CD4-positive, alpha-beta T cell (primary cell): ENCODE measurements at regions not wholly inside any gene's neighbourhood (a gene's known extent, or its start where the extent isn't known, plus 50 kb on each side); places are given as distances from the start of the nearest gene placed in this dataset.

Experiments
- ATAC-seq: fragments of 200-7000 bp; cut with Tn5 transposase; one replicate; pipeline ENCODE4 v1.10.0; 2022; ENCODE audit warnings: mild to moderate bottlenecking; ENCODE audit not compliant: poor library complexity
- CTCF ChIA-PET: fragments of 350-600 bp; sonication (Branson Sonifier 250); formaldehyde crosslinking; loops from one replicate; lab custom pipeline; 2021; ENCODE audit warnings: antibody characterized with exemption, inconsistent platforms; lab: Charles Lee
- POLR2A ChIA-PET: fragments of 350-600 bp; sonication (Branson Sonifier 250); formaldehyde crosslinking; loops from one replicate; lab custom pipeline; 2021; ENCODE audit warnings: antibody characterized with exemption, inconsistent platforms; lab: Charles Lee
- DNase-seq, 14 experiments: peaks; one replicate each; pipeline ENCODE4 v3.0.0-alpha.2; 2013 to 2020; ENCODE audit warnings: mixed read lengths in 2 of 14
- H3K27ac ChIP-seq, 2 donors: one replicate each; pipeline versions ENCODE4 v1.5.1 to v1.7.0; 2013; ENCODE audit warnings: low read length in 2 of 2, low read depth in 1 of 2, mild to moderate bottlenecking in 1 of 2
- H3K27me3 ChIP-seq, 2 experiments: 1 replicate in 1 of 2; 2 replicates in 1 of 2; pipeline versions ENCODE4 v1.6.1 to v1.7.0; 2013; ENCODE audit warnings: low read length in 2 of 2, control low read depth in 1 of 2, mild to moderate bottlenecking in 1 of 2, moderate library complexity in 1 of 2; ENCODE audit not compliant: insufficient read depth in 2 of 2, control insufficient read depth in 1 of 2
- H3K36me3 ChIP-seq: one replicate; pipeline ENCODE4 v1.6.1; 2013; ENCODE audit warnings: low read length, control low read depth; ENCODE audit not compliant: insufficient read depth
- H3K4me1 ChIP-seq: one replicate; pipeline ENCODE4 v1.6.1; 2013; ENCODE audit warnings: low read length, control low read depth; ENCODE audit not compliant: insufficient read depth
- H3K4me3 ChIP-seq: one replicate; pipeline ENCODE4 v1.5.1; 2013; ENCODE audit warnings: mild to moderate bottlenecking, low read length, moderate library complexity
- H3K9me3 ChIP-seq, 2 experiments: 1 replicate in 1 of 2; 2 replicates in 1 of 2; pipeline versions ENCODE4 v1.6.1 to v1.7.0; 2013; ENCODE audit warnings: low read length in 2 of 2, mild to moderate bottlenecking in 2 of 2, control low read depth in 1 of 2, moderate library complexity in 1 of 2; ENCODE audit not compliant: control insufficient read depth in 1 of 2, insufficient read depth in 1 of 2
- H3K27ac Mint-ChIP-seq: one replicate; pipeline ENCODE4 v1.8.0; 2020; ENCODE audit warnings: mixed read lengths
- H3K27me3 Mint-ChIP-seq: one replicate; pipeline ENCODE4 v1.8.0; 2021; ENCODE audit warnings: mixed read lengths
- H3K36me3 Mint-ChIP-seq: one replicate; pipeline ENCODE4 v1.8.0; 2021; ENCODE audit warnings: low read depth, mixed read lengths
- H3K4me1 Mint-ChIP-seq: one replicate; pipeline ENCODE4 v1.8.0; 2021; ENCODE audit warnings: low read depth, mixed read lengths
- H3K4me3 Mint-ChIP-seq: one replicate; pipeline ENCODE4 v1.8.0; 2020; ENCODE audit warnings: mild to moderate bottlenecking, mixed read lengths
- H3K9me3 Mint-ChIP-seq: one replicate; pipeline ENCODE4 v1.8.0; 2020; ENCODE audit warnings: mixed read lengths
- CTCF ChIP-seq: fragments of 200-600 bp; IDR thresholded peaks from one replicate; pipeline ENCODE4 v1.8.0; 2022; ENCODE audit warnings: antibody characterized with exemption, mild to moderate bottlenecking
- intact Hi-C, 2 experiments: fragments of 100-400 bp; cut with DNase I in 1 of 2; cut with micrococcal nuclease in 1 of 2; formaldehyde crosslinking; loops; one replicate each; pipeline versions ENCODE4 v1.15.1 to v1.9.0; 2023 to 2025; cut with DNase I, micrococcal nuclease

DNA sequence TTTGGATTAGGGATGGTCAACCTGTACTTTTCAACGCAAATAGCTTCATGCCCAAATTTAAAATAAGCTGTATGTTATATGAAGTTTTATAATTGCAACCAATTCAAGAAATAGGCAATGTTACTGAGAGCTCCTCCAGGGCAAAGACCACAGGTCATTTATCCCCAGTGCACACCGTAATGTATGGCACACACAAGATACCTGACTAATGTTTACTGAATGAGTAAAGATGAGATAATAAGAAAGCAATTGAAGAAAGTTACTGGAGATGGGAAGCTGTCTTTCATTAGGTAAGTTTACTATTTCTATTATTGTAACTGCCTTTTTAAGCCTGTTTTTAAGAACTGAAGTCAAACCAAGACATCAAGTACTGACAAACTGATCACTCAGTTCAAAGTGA lies 184.5 kb upstream of the VRK2 start:
- intact Hi-C loops, result no loop called here
- Mint-ChIP-seq H3K36me3 (no peaks in the 10 kb centered on the region), H3K27ac (no peak overlapping the region), H3K4me1 (no peaks in the 10 kb centered on the region), H3K27me3 (no peaks in the 10 kb centered on the region), H3K9me3 (no peaks in the 10 kb centered on the region), H3K4me3 (no peak overlapping the region)
- ChIA-PET CTCF (no interaction called here), POLR2A (no interaction called here)
- H3K4me1 ChIP-seq, result no peaks in the 10 kb centered on the region
- H3K9me3 ChIP-seq, result no peaks in the 10 kb centered on the region
- no peak for ATAC-seq
- H3K27ac ChIP-seq, result no peak overlapping the region
- no peak overlapping the region for H3K4me3 ChIP-seq
- no peak for DNase-seq
- H3K36me3 ChIP-seq, result no peaks in the 10 kb centered on the region
- TF ChIP-seq CTCF, result no peak
- peaks cover 0 to 2% of the 10 kb centered on the region in 2 experiments for H3K27me3 ChIP-seq

- Histone ChIP-seq H3K36me3 (no peaks in the 10 kb centered on the region), H3K27me3 (peaks cover 0 to 2% of the 10 kb centered on the region in 2 experiments), H3K9me3 (no peaks in the 10 kb centered on the region), H3K4me1 (no peaks in the 10 kb centered on the region), H3K4me3 (no peak overlapping the region), H3K27ac (no peak overlapping the region)
- intact Hi-C loops, result no loop called here
- no peak overlapping the region for H3K4me3 Mint-ChIP-seq
- H3K9me3 Mint-ChIP-seq, result no peaks in the 10 kb centered on the region
- ChIA-PET POLR2A (no interaction called here), CTCF (interaction anchor here (0.6 kb wide), 1 partner anchor 399 kb away, joined by 3 read pairs; no protein-coding TSS in a partner anchor)
- H3K4me1 Mint-ChIP-seq, result no peaks in the 10 kb centered on the region
- H3K36me3 Mint-ChIP-seq, result no peaks in the 10 kb centered on the region
- no peak overlapping the region for H3K27ac Mint-ChIP-seq
- no peak for TF ChIP-seq CTCF
- DNase-seq, result no peak
- ATAC-seq, result no peak
- no peaks in the 10 kb centered on the region for H3K27me3 Mint-ChIP-seq
Observed at GRCh38 chr2:57862727-57863126, 183.9 kb upstream of the VRK2 start.

DNA sequence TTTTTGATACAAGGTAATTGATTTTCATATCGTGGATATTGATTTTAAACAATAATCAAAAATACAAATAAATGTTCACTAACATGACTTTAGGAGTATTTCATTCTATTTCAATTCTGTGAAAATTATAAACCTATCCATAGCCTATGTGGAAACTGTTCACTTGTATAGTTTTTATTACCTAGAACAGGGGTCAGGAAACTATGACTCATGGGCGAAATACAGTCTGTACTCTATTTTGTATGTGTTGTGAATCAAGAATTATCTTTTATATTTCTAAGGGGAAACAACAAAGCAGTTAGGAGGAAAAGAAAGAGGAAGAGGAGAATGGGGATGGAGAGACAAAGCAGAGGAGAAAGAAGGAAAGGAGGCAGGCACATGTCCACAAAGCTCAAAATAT lies 181.7 kb upstream of the VRK2 start:
- CTCF ChIA-PET, result no interaction called here
- H3K9me3 ChIP-seq, result no peaks in the 10 kb centered on the region
- no peaks in the 10 kb centered on the region for H3K36me3 ChIP-seq
- no peak overlapping the region for H3K27ac Mint-ChIP-seq
- DNase-seq (no peak), ATAC-seq (no peak)
- H3K4me1 Mint-ChIP-seq, result no peaks in the 10 kb centered on the region
- H3K27ac ChIP-seq, result no peak overlapping the region
- H3K4me3 Mint-ChIP-seq, result no peak overlapping the region
- H3K4me3 ChIP-seq, result no peak overlapping the region
- H3K27me3 ChIP-seq, result peaks cover 0 to 1% of the 10 kb centered on the region in 2 experiments
- H3K36me3 Mint-ChIP-seq, result no peaks in the 10 kb centered on the region
- POLR2A ChIA-PET, result no interaction called here
- H3K4me1 ChIP-seq, result no peaks in the 10 kb centered on the region
- no peaks in the 10 kb centered on the region for H3K27me3 Mint-ChIP-seq
- H3K9me3 Mint-ChIP-seq, result no peaks in the 10 kb centered on the region
- TF ChIP-seq CTCF, result no peak
- intact Hi-C loops, result no loop called here
